ENCODE measurements at regions not wholly inside any gene's neighbourhood (a gene's known extent, or its start where the extent isn't known, plus 50 kb on each side); places are given as distances from the start of the nearest gene placed in this dataset.

GRCh38 chr2:133802409-133803039 lies 234.3 kb upstream of the NCKAP5 start:
- DNase-seq (ENCODE audit: low read depth), result no peak
- in situ Hi-C loops (cut with HindIII; ENCODE audit: low sequenced_read_pairs), result no loop called here
- TF ChIP-seq CTCF (IDR thresholded peaks at IDR 0.05; ENCODE audit: low read depth, low read length, missing control alignments), result no peak

GRCh38 chr2:133806564-133806963 lies 238.3 kb upstream of the NCKAP5 start:
- no peak for TF ChIP-seq CTCF (IDR thresholded peaks at IDR 0.05; ENCODE audit: low read depth, low read length, missing control alignments)
- in situ Hi-C loops (cut with HindIII; ENCODE audit: low sequenced_read_pairs), result no loop called here
- DNase-seq (ENCODE audit: low read depth), result no peak
- H3K4me3 ChIP-seq (ENCODE audit: low read depth, low read length), result no peak overlapping the region

More at GRCh38 chr2:133802409-133803039, 234.3 kb upstream of the NCKAP5 start:
- no peak overlapping the region for H3K4me3 ChIP-seq (ENCODE audit: low read depth, low read length)

DNA sequence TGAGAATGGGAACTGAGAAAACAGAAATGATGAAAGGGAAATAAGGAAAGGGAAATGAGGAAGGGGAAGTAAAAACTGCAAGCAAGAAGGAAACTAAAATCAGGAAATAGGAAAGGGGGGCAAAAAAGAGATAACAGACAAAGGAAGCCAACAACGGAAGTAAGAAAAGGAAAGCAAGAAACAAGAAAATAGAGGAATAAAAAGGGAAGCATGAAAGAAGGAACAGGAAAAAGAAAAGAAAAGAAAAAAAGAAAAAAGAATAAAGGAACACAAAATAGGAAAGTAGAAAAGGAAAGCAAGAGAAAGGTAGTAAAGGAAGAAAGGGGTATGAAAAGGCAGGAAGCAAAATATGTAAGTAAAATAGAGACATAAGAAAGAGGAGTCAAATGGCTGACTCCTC lies 241.2 kb upstream of the NCKAP5 start:
- H3K4me3 ChIP-seq (ENCODE audit: low read depth, low read length), result no peak overlapping the region
- in situ Hi-C loops (cut with HindIII; ENCODE audit: low sequenced_read_pairs), result no loop called here
- no peak for TF ChIP-seq CTCF (IDR thresholded peaks at IDR 0.05; ENCODE audit: low read depth, low read length, missing control alignments)
- DNase-seq (ENCODE audit: low read depth), result no peak

GRCh38 chr2:133810559-133810958 lies 242.3 kb upstream of the NCKAP5 start:
- in situ Hi-C loops (cut with HindIII; ENCODE audit: low sequenced_read_pairs), result no loop called here
- no peak overlapping the region for H3K4me3 ChIP-seq (ENCODE audit: low read depth, low read length)
- TF ChIP-seq CTCF (IDR thresholded peaks at IDR 0.05; ENCODE audit: low read depth, low read length, missing control alignments), result no peak
- no peak for DNase-seq (ENCODE audit: low read depth)

- no peak for TF ChIP-seq CTCF (IDR thresholded peaks at IDR 0.05; ENCODE audit: low read depth, low read length, missing control alignments)
- H3K4me3 ChIP-seq (ENCODE audit: low read depth, low read length), result no peak overlapping the region
- no peak for DNase-seq (ENCODE audit: low read depth)
- in situ Hi-C loops (cut with HindIII; ENCODE audit: low sequenced_read_pairs), result no loop called here
Measured at GRCh38 chr2:133811409-133812125, 243.3 kb upstream of the NCKAP5 start.

DNA sequence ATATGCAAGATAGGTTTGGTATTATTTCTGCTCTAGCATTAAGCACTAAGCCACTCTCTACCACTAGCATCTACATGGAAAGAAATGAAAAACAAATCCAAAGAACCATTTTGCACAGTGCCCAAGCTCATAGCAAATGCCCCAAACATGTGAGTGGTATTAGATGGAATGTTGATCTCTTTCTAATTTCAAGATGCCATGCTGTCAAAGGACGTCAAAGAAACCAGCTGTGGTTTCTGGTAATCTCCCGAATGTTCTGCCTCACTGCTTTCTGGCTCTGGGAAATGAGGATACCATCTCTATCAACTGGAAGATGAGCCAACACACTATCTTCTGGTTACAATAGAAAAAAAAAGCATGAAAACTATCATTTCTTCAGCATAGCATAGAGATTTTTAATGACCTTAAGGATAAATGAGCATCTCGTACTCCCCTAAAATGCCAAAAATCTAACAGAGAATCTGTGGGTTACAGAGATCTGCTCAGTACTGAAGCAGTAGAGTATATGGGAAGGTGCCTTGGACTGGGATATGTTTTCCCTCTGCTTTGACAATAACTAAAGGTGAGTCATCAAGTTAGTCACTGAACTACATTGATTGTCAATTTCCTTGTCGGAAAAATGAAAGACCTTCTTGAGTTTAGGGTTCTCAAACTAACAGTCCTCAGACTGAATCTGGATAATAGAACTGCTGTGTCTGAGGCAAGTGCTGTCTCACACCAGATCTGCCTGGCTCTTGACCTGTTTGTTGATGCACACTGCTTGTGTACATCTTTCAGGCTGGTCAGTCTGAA lies 244.8 kb upstream of the NCKAP5 start:
- in situ Hi-C loops (cut with HindIII; ENCODE audit: low sequenced_read_pairs), result no loop called here
- DNase-seq (ENCODE audit: low read depth), result peak; percentile 38
- no peak for TF ChIP-seq CTCF (IDR thresholded peaks at IDR 0.05; ENCODE audit: low read depth, low read length, missing control alignments)
- H3K4me3 ChIP-seq (ENCODE audit: low read depth, low read length), result no peak overlapping the region

Measured in astrocyte of the cerebellum (primary cell).